Thoracic aorta (tissue), 2 donors: ENCODE measurements at regions not wholly inside any gene's neighbourhood (a gene's known extent, or its start where the extent isn't known, plus 50 kb on each side); places are given as distances from the start of the nearest gene placed in this dataset.

Experiments
- ATAC-seq: fragments of 150-250 bp; one replicate; pipeline ENCODE4 v1.8.0; 2017; ENCODE audit warnings: low read depth; ENCODE audit not compliant: insufficient number of reproducible peaks, low FRiP score
- DNase-seq: peaks from one replicate; pipeline ENCODE4 v3.0.0-alpha.2; 2020; ENCODE audit warnings: low spot score
- H3K27ac ChIP-seq, 2 donors: fragments of 200-600 bp; sonication (generic); 1 replicate in 1 of 2; 2 replicates in 1 of 2; pipeline ENCODE4 v1.5.1; 2016; ENCODE audit warnings: mild to moderate bottlenecking in 2 of 2, moderate library complexity in 2 of 2
- H3K27me3 ChIP-seq: fragments of 200-600 bp; sonication (generic); replicated peaks from 2 replicates; pipeline ENCODE4 v1.6.0; 2016; ENCODE audit warnings: mild to moderate bottlenecking; ENCODE audit not compliant: insufficient read depth
- H3K36me3 ChIP-seq: fragments of 200-600 bp; sonication (generic); one replicate; pipeline ENCODE4 v1.5.1; 2016
- H3K4me1 ChIP-seq, 2 donors: fragments of 200-600 bp; sonication (generic); 1 replicate in 1 of 2; 2 replicates in 1 of 2; pipeline versions ENCODE4 v1.5.1 to v1.6.0; 2016; ENCODE audit warnings: low read depth in 2 of 2, mild to moderate bottlenecking in 1 of 2; ENCODE audit not compliant: control insufficient read depth in 1 of 2
- H3K4me3 ChIP-seq: fragments of 200-600 bp; sonication (generic); 2 replicates; pipeline ENCODE4 v1.5.1; 2016; ENCODE audit warnings: mild to moderate bottlenecking
- H3K9me3 ChIP-seq: fragments of 200-600 bp; sonication (generic); 2 replicates; pipeline ENCODE4 v1.5.1; 2016
- TF ChIP-seq, protein P1 (sequence below): fragments of 200-600 bp; sonication (generic); IDR thresholded peaks from one replicate; pipeline ENCODE4 v1.5.1; 2019; ENCODE audit warnings: antibody characterized with exemption

DNA sequence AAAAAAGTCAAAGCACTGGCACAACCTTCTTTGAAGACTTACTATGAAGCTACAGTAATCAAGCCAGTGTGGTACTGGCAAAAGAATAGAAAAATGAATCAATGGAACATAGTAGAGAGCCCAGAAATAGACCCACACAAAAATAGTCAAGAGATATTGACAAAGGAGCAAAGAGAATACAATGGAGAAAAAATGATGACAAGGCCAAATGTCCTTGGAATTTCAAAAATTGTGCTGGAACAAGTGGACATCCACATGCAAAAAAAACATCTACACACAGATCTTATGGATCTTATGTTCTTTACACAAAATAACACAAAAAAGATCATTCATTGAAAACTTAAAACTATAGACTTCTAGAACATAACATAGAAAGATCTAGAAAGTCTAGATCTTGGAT is 1379.7 kb upstream of the SEL1L start:
- H3K4me3 ChIP-seq = no peak overlapping the region
- no peaks in the 10 kb centered on the region for H3K27me3 ChIP-seq
- ATAC-seq (no peak), DNase-seq (no peak)
- peaks cover 0 to 14% of the 10 kb centered on the region in 2 donors for H3K4me1 ChIP-seq
- H3K27ac ChIP-seq = no peak overlapping the region
- no peaks in the 10 kb centered on the region for H3K36me3 ChIP-seq
- no peaks in the 10 kb centered on the region for H3K9me3 ChIP-seq
- TF ChIP-seq, protein P1, sequence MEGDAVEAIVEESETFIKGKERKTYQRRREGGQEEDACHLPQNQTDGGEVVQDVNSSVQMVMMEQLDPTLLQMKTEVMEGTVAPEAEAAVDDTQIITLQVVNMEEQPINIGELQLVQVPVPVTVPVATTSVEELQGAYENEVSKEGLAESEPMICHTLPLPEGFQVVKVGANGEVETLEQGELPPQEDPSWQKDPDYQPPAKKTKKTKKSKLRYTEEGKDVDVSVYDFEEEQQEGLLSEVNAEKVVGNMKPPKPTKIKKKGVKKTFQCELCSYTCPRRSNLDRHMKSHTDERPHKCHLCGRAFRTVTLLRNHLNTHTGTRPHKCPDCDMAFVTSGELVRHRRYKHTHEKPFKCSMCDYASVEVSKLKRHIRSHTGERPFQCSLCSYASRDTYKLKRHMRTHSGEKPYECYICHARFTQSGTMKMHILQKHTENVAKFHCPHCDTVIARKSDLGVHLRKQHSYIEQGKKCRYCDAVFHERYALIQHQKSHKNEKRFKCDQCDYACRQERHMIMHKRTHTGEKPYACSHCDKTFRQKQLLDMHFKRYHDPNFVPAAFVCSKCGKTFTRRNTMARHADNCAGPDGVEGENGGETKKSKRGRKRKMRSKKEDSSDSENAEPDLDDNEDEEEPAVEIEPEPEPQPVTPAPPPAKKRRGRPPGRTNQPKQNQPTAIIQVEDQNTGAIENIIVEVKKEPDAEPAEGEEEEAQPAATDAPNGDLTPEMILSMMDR = no peak

DNA sequence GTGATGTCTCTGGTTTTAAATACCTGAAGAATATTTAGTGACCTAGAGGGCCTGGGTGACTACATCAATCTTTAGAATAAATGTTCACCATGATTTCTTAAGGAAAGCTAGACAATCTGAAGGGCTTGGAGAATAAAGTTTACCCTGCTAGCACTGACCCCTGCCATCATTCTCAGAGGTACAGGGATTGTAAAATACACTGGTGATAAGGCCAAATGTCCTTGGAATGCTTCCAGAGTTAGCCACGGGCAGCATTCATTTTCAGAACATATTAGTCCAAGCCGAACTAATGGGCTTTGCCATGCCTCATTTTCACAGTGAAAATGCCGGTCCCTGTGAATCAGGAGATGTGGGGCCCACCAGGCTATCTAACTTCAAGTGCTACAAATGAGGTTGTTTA is 1381.7 kb upstream of the SEL1L start:
- H3K9me3 ChIP-seq = no peaks in the 10 kb centered on the region
- TF ChIP-seq, protein P1 = no peak
- no peaks in the 10 kb centered on the region for H3K27me3 ChIP-seq
- H3K4me1 ChIP-seq = peaks cover 0 to 14% of the 10 kb centered on the region in 2 donors
- H3K36me3 ChIP-seq = no peaks in the 10 kb centered on the region
- H3K27ac ChIP-seq = no peak overlapping the region
- H3K4me3 ChIP-seq = no peak overlapping the region
- ATAC-seq = no peak
- no peak for DNase-seq

DNA sequence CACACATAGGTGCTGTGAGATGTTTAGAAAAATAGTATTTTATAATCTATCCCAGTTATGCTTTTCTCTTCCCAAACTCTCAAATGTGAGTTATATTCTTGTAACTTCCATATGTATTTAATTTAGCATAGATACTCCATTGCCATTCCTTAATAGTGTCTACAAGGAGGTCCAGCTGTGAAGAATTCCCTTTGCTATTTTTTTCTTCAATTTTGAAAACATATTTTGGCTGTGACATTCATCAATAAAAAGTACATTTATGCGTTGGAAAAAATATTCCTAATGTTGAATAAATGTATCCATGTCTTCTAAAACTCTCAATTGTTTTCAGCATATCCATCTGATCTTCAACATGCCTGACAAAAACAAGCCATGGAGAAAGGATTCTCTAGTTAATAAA is 1402.0 kb upstream of the SEL1L start:
- no peak overlapping the region for H3K27ac ChIP-seq
- TF ChIP-seq, protein P1 = no peak
- DNase-seq (no peak), ATAC-seq (no peak)
- no peaks in the 10 kb centered on the region for H3K27me3 ChIP-seq
- no peak overlapping the region for H3K4me3 ChIP-seq
- no peaks in the 10 kb centered on the region for H3K36me3 ChIP-seq
- no peaks in the 10 kb centered on the region for H3K9me3 ChIP-seq
- H3K4me1 ChIP-seq = peaks cover 7 to 19% of the 10 kb centered on the region in 2 donors

DNA sequence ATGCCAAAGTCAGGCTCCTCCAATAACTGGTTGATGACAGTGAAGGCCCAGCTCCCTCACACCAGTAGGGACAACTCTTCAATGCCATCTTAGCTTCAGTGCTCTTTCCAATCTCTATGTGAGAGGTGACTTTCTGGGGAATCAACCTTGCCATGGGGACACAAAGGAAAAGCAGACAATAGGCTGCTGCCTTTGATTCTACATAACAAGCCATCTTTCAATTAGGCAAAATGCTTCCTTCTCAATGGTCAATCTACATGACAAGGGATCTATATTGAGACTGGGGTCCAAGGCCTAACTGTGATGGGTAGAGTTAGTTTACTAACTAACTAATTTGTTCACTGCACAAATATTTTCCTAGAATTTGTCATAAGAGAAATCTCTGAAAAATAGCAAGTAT is 1417.5 kb upstream of the SEL1L start:
- H3K4me1 ChIP-seq = no peaks in the 10 kb centered on the region
- H3K27me3 ChIP-seq = no peaks in the 10 kb centered on the region
- H3K9me3 ChIP-seq = no peaks in the 10 kb centered on the region
- H3K36me3 ChIP-seq = no peaks in the 10 kb centered on the region
- TF ChIP-seq, protein P1 = no peak
- H3K4me3 ChIP-seq = no peak overlapping the region
- H3K27ac ChIP-seq = no peak overlapping the region
- no peak for ATAC-seq
- DNase-seq = no peak

DNA sequence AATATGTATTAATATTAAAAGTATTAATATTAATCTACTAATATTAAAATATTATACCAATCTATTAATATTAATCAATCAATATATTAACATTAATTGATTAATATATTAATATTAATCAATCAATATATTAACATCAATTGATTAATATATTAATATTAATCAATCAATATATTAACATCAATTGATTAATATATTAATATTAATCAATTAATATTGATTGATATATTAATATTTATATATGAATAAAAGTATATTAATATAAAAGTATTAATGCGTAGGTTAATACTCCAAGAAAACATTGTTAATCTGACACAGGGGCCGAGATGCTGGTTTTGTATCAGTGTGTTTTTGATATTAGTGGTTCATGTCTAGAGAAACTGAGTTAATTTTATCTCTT is 1430.1 kb upstream of the SEL1L start:
- no peak overlapping the region for H3K27ac ChIP-seq
- H3K4me1 ChIP-seq = no peaks in the 10 kb centered on the region
- no peaks in the 10 kb centered on the region for H3K27me3 ChIP-seq
- no peak overlapping the region for H3K4me3 ChIP-seq
- no peaks in the 10 kb centered on the region for H3K36me3 ChIP-seq
- DNase-seq (no peak), ATAC-seq (no peak)
- TF ChIP-seq, protein P1 = no peak
- no peaks in the 10 kb centered on the region for H3K9me3 ChIP-seq
